ENCODE measurements at regions not wholly inside any gene's neighbourhood (a gene's known extent, or its start where the extent isn't known, plus 50 kb on each side); places are given as distances from the start of the nearest gene placed in this dataset.
"Not testable (repeated sequence)": the region's sequence is repeated elsewhere in the genome, so short reads cannot be mapped to it uniquely, and the experiment has no call there.

- no peak for DNase-seq (ENCODE audit: low spot score)
These were observed 131.9 kb downstream of the MRPL36 start for GRCh38 chr5:1667648-1668140.

GRCh38 chr5:1666812-1667588 is 132.6 kb downstream of the MRPL36 start:
- no peak for DNase-seq (ENCODE audit: low spot score)

GRCh38 chr5:1666221-1666620 is 133.4 kb downstream of the MRPL36 start:
- no peak for DNase-seq (ENCODE audit: low spot score)

GRCh38 chr5:1665803-1666202 is 133.8 kb downstream of the MRPL36 start:
- no peak for DNase-seq (ENCODE audit: low spot score)

GRCh38 chr5:1665231-1665630 is 134.4 kb downstream of the MRPL36 start:
- DNase-seq (ENCODE audit: low spot score), result no peak

- no peak for DNase-seq (ENCODE audit: low spot score)
These were observed 136.5 kb downstream of the MRPL36 start for GRCh38 chr5:1663186-1663585.

- no peak for DNase-seq (ENCODE audit: low spot score)
These were observed 137.0 kb downstream of the MRPL36 start for GRCh38 chr5:1662559-1663085.

- no peak for DNase-seq (ENCODE audit: low spot score)
These were observed 137.6 kb downstream of the MRPL36 start for GRCh38 chr5:1661831-1662558.

GRCh38 chr5:1661311-1661710 is 137.6 kb upstream of the LPCAT1 start:
- DNase-seq (ENCODE audit: low spot score), result no peak

- DNase-seq (ENCODE audit: low spot score), result no peak
These were observed 136.8 kb upstream of the LPCAT1 start for GRCh38 chr5:1660511-1660910.

GRCh38 chr5:1660001-1660400 is 136.2 kb upstream of the LPCAT1 start:
- DNase-seq (ENCODE audit: low spot score), result no peak

- DNase-seq (ENCODE audit: low spot score), result no peak
These were observed 135.6 kb upstream of the LPCAT1 start for GRCh38 chr5:1659100-1659981.

GRCh38 chr5:1658665-1659064 is 134.9 kb upstream of the LPCAT1 start:
- no peak for DNase-seq (ENCODE audit: low spot score)

- DNase-seq (ENCODE audit: low spot score), result no peak
These were observed 133.5 kb upstream of the LPCAT1 start for GRCh38 chr5:1657161-1657741.

GRCh38 chr5:1656271-1656975 is 132.7 kb upstream of the LPCAT1 start:
- DNase-seq (ENCODE audit: low spot score), result no peak

- no peak for DNase-seq (ENCODE audit: low spot score)
These were observed 131.9 kb upstream of the LPCAT1 start for GRCh38 chr5:1655496-1656270.

GRCh38 chr5:1654786-1655495 is 131.2 kb upstream of the LPCAT1 start:
- DNase-seq (ENCODE audit: low spot score), result no peak

GRCh38 chr5:1653698-1654651 is 130.2 kb upstream of the LPCAT1 start:
- not testable (repeated sequence) for DNase-seq (ENCODE audit: low spot score)

All from putamen (tissue), 1 donor.